Natural killer cell (primary cell): ENCODE measurements at regions not wholly inside any gene's neighbourhood (a gene's known extent, or its start where the extent isn't known, plus 50 kb on each side); places are given as distances from the start of the nearest gene placed in this dataset.

Experiments used
- ATAC-seq, 3 donors: fragments of 150-1000 bp in 2 of 3; fragments of 200-7000 bp in 1 of 3; cut with Tn5 transposase; 1 replicate in 1 of 3; 2 replicates in 2 of 3; pipeline ENCODE4 v1.10.0; 2021; ENCODE audit warnings: mild to moderate bottlenecking in 2 of 3, moderate library complexity in 2 of 3
- DNase-seq, 2 donors: peaks; one replicate each; pipeline versions ENCODE4 v3.0.0 to v3.0.0-alpha.2; 2013 to 2021; ENCODE audit warnings: mixed read lengths in 1 of 2
- H3K27ac ChIP-seq: one replicate; pipeline ENCODE4 v1.5.1; 2013; ENCODE audit warnings: mild to moderate bottlenecking, low read length
- H3K27me3 ChIP-seq: one replicate; pipeline ENCODE4 v1.6.1; 2013; ENCODE audit warnings: low read length; ENCODE audit not compliant: control insufficient read depth, insufficient read depth
- H3K36me3 ChIP-seq: one replicate; pipeline ENCODE4 v1.6.1; 2013; ENCODE audit warnings: low read length; ENCODE audit not compliant: control insufficient read depth, insufficient read depth
- H3K4me1 ChIP-seq: one replicate; pipeline ENCODE4 v1.6.1; 2013; ENCODE audit warnings: low read length; ENCODE audit not compliant: control insufficient read depth, insufficient read depth
- H3K4me3 ChIP-seq: one replicate; pipeline ENCODE4 v1.5.1; 2013; ENCODE audit warnings: low read length
- H3K9me3 ChIP-seq: one replicate; pipeline ENCODE4 v1.6.1; 2013; ENCODE audit warnings: low read length; ENCODE audit not compliant: control insufficient read depth, insufficient read depth
- H3K27ac Mint-ChIP-seq, 2 donors: one replicate each; pipeline ENCODE4 v1.8.0; 2022; ENCODE audit warnings: mild to moderate bottlenecking in 2 of 2, mixed read lengths in 2 of 2, moderate library complexity in 1 of 2
- H3K27me3 Mint-ChIP-seq, 2 donors: one replicate each; pipeline ENCODE4 v1.8.0; 2022; ENCODE audit warnings: low read depth in 2 of 2, mixed read lengths in 2 of 2
- H3K36me3 Mint-ChIP-seq: one replicate; pipeline ENCODE4 v1.8.0; 2022; ENCODE audit warnings: mixed read lengths
- H3K4me1 Mint-ChIP-seq, 2 donors: one replicate each; pipeline ENCODE4 v1.8.0; 2022; ENCODE audit warnings: mixed read lengths in 2 of 2
- H3K4me3 Mint-ChIP-seq: one replicate; pipeline ENCODE4 v1.8.0; 2022; ENCODE audit warnings: mild to moderate bottlenecking, moderate library complexity, mixed read lengths
- H3K9me3 Mint-ChIP-seq, 2 donors: one replicate each; pipeline ENCODE4 v1.8.0; 2022; ENCODE audit warnings: mixed read lengths in 2 of 2
- WGBS: methylation state at CpG from one replicate; pipeline ENCODE4 v1.1.7; 2013; ENCODE audit warnings: missing lambda C conversion rate; ENCODE audit not compliant: insufficient coverage; 5-methylcytosine and 5-hydroxymethylcytosine counted together
- intact Hi-C: fragments of 100-400 bp; cut with micrococcal nuclease; formaldehyde crosslinking; loops from one replicate; pipeline ENCODE4 v1.14.2; 2022
- TF ChIP-seq, protein P1 (sequence below): fragments of 200-600 bp; IDR thresholded peaks from one replicate; pipeline ENCODE4 v1.8.0; 2022; ENCODE audit warnings: antibody characterized with exemption

DNA sequence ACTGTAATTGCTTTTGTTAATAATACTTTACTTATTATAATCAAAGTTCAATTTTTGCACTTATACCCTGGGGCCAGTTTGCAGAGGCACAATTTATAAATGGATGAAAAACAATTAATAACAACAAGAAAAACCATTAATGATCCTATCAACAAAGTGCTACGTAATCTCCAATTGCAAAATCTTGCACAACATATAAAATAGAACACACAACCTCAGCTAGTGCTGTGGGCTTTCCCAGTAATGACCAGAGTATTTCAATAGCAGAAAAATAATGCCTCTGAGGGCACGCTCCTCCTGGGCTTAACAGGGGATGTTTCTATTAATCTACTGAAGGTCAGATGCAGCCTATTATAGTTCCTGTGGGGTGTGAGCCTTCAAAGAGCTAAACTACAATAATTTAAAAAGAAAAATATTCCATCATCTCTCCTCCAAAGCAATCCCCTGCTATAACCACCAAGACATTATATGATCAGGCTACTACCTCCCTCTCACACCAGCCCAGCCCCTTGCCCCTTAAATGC, 508.5 kb upstream of the SLIT2 start:
- Histone ChIP-seq H3K27ac (no peak overlapping the region), H3K4me3 (no peak overlapping the region), H3K27me3 (no peaks in the 10 kb centered on the region), H3K9me3 (no peaks in the 10 kb centered on the region), H3K4me1 (no peaks in the 10 kb centered on the region), H3K36me3 (no peaks in the 10 kb centered on the region)
- 90% methylated on average over 2 of the region's 2 CpGs for WGBS
- Mint-ChIP-seq H3K4me3 (no peak overlapping the region), H3K9me3 (peaks cover 7 to 11% of the 10 kb centered on the region in 2 donors), H3K36me3 (no peaks in the 10 kb centered on the region), H3K4me1 (no peaks in the 10 kb centered on the region), H3K27me3 (no peaks in the 10 kb centered on the region), H3K27ac (no peak overlapping the region)
- TF ChIP-seq, protein P1, sequence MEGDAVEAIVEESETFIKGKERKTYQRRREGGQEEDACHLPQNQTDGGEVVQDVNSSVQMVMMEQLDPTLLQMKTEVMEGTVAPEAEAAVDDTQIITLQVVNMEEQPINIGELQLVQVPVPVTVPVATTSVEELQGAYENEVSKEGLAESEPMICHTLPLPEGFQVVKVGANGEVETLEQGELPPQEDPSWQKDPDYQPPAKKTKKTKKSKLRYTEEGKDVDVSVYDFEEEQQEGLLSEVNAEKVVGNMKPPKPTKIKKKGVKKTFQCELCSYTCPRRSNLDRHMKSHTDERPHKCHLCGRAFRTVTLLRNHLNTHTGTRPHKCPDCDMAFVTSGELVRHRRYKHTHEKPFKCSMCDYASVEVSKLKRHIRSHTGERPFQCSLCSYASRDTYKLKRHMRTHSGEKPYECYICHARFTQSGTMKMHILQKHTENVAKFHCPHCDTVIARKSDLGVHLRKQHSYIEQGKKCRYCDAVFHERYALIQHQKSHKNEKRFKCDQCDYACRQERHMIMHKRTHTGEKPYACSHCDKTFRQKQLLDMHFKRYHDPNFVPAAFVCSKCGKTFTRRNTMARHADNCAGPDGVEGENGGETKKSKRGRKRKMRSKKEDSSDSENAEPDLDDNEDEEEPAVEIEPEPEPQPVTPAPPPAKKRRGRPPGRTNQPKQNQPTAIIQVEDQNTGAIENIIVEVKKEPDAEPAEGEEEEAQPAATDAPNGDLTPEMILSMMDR = no peak
- intact Hi-C loops = no loop called here
- DNase-seq = no peak
- no peak for ATAC-seq

DNA sequence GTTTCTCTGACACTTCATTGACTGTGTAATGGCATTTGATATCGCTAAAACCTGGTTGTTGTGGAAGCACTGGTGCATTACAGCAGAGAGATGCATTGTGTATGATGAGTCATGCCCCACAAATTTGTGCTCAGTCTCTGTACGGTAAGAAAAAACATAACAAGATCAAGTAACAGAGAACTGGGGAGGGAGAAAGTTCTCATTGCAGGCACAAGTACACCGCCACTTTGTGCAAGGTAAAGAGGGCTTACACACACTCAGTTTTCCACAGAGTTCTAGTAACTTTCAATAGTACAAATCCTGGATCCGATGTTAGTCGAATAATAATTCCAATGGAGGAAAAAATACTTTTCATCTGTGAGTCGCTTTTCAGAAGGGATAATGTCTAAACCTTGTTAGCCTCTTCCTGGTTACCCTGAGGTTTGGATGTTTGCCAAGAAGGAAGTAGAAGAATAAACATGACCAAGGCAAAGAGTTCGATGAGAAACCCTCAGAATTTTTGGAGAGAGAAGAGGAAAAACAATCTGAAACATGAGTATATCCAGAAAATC, 512.5 kb upstream of the SLIT2 start:
- Histone ChIP-seq H3K27ac (no peak overlapping the region), H3K9me3 (no peaks in the 10 kb centered on the region), H3K4me1 (no peaks in the 10 kb centered on the region), H3K27me3 (no peaks in the 10 kb centered on the region), H3K36me3 (no peaks in the 10 kb centered on the region), H3K4me3 (no peak overlapping the region)
- H3K36me3 Mint-ChIP-seq = no peaks in the 10 kb centered on the region
- 43% methylated on average over 7 of the region's 7 CpGs for WGBS
- peaks cover 8 to 16% of the 10 kb centered on the region in 2 donors for H3K9me3 Mint-ChIP-seq
- TF ChIP-seq, protein P1 = no peak
- ATAC-seq (no peak), DNase-seq (no peak)
- H3K27ac Mint-ChIP-seq = no peak overlapping the region
- no peak overlapping the region for H3K4me3 Mint-ChIP-seq
- intact Hi-C loops = no loop called here
- no peaks in the 10 kb centered on the region for H3K4me1 Mint-ChIP-seq
- no peaks in the 10 kb centered on the region for H3K27me3 Mint-ChIP-seq

DNA sequence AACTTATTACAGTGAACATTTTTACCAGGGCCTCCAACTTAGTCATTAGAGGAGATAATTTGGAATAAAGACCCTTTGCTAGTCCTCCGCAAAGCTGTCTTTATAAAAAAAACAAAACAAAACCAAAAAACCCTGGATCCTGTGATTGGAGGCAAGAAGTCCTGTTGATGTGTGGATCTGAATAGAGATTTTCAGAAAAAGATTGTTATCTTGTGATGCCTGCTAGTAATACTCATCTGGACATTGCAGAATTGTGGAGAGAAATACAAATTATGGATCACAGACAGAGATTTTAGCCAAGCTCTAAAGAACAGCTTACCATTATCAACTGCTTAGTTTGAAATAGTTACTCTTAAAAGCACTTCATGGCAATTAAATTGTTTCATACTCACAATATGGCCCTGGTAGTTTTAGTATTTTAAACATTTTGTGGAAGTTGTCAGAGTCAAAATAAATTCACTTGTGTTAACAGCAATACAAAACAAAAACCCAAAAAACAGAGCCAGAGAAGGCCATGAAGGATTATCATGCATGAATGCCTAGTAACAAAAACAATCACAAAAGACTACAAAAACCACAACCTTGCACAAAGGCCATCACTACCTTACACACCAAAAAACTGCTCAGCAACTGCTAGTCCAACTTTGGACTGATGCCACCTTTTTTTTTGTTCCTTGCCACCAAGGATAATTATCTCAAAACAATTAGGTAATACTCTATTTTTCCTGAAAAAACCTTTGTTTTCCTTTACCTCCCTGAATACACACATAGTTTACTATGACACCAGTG, 514.5 kb upstream of the SLIT2 start:
- TF ChIP-seq, protein P1 = no peak
- Histone ChIP-seq H3K36me3 (no peaks in the 10 kb centered on the region), H3K4me1 (no peaks in the 10 kb centered on the region), H3K27me3 (no peaks in the 10 kb centered on the region), H3K4me3 (no peak overlapping the region), H3K9me3 (no peaks in the 10 kb centered on the region), H3K27ac (no peak overlapping the region)
- ATAC-seq (no peak), DNase-seq (no peak)
- no peaks in the 10 kb centered on the region for H3K4me1 Mint-ChIP-seq
- H3K27me3 Mint-ChIP-seq = no peaks in the 10 kb centered on the region
- no peak overlapping the region for H3K4me3 Mint-ChIP-seq
- peaks cover 8 to 14% of the 10 kb centered on the region in 2 donors for H3K9me3 Mint-ChIP-seq
- H3K36me3 Mint-ChIP-seq = no peaks in the 10 kb centered on the region
- WGBS = no CpG with 5 or more reads among the region's 1 CpG
- H3K27ac Mint-ChIP-seq = no peak overlapping the region
- intact Hi-C loops = no loop called here
